HL-60 (cell line): ENCODE measurements at regions not wholly inside any gene's neighbourhood (a gene's known extent, or its start where the extent isn't known, plus 50 kb on each side); places are given as distances from the start of the nearest gene placed in this dataset.

Source experiments
- GABPA ChIP-seq: IDR thresholded peaks from 2 replicates; pipeline ENCODE4 v1.6.1; 2012; ENCODE audit warnings: low read depth
- POLR2AphosphoS5 ChIP-seq: IDR thresholded peaks from 2 replicates; pipeline ENCODE4 v1.6.1; 2012; ENCODE audit warnings: low read depth
- SPI1 ChIP-seq: IDR thresholded peaks from 2 replicates; pipeline ENCODE4 v1.6.1; 2012; ENCODE audit warnings: low read depth, mild to moderate bottlenecking, borderline replicate concordance
- TF ChIP-seq, protein P1 (sequence below): IDR thresholded peaks from one replicate; pipeline ENCODE4 v1.5.1; 2011; ENCODE audit warnings: low read length, control low read depth, inconsistent platforms; ENCODE audit not compliant: insufficient read depth
- TF ChIP-seq, protein P2 (sequence below): IDR thresholded peaks from 2 replicates; pipeline ENCODE4 v1.6.1; 2012; ENCODE audit warnings: low read depth; ENCODE audit not compliant: insufficient replicate concordance

DNA sequence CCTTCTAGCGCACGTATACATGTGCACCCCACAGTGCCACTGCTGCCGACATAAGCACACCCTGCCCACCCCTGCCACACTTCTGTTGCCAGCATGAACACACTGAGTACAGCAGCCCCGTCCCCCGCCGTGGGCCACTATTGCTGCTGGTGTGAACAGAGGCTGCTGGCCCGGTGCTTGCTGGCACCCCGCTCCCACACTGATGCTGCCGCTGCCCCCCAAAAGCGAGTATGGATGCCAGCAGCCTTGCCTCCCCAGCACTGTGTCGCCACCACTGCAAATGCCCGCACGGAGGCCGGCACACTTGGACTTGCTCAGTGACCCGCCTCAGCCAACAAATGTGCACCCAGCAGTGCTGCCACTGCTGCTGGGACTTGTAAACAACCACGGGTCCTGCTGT lies 872.4 kb upstream of the ATXN7L3B start:
- TF ChIP-seq, protein P1, sequence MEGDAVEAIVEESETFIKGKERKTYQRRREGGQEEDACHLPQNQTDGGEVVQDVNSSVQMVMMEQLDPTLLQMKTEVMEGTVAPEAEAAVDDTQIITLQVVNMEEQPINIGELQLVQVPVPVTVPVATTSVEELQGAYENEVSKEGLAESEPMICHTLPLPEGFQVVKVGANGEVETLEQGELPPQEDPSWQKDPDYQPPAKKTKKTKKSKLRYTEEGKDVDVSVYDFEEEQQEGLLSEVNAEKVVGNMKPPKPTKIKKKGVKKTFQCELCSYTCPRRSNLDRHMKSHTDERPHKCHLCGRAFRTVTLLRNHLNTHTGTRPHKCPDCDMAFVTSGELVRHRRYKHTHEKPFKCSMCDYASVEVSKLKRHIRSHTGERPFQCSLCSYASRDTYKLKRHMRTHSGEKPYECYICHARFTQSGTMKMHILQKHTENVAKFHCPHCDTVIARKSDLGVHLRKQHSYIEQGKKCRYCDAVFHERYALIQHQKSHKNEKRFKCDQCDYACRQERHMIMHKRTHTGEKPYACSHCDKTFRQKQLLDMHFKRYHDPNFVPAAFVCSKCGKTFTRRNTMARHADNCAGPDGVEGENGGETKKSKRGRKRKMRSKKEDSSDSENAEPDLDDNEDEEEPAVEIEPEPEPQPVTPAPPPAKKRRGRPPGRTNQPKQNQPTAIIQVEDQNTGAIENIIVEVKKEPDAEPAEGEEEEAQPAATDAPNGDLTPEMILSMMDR = no peak
- TF ChIP-seq GABPA (no peak), POLR2AphosphoS5 (no peak), SPI1 (no peak)
- TF ChIP-seq, protein P2, sequence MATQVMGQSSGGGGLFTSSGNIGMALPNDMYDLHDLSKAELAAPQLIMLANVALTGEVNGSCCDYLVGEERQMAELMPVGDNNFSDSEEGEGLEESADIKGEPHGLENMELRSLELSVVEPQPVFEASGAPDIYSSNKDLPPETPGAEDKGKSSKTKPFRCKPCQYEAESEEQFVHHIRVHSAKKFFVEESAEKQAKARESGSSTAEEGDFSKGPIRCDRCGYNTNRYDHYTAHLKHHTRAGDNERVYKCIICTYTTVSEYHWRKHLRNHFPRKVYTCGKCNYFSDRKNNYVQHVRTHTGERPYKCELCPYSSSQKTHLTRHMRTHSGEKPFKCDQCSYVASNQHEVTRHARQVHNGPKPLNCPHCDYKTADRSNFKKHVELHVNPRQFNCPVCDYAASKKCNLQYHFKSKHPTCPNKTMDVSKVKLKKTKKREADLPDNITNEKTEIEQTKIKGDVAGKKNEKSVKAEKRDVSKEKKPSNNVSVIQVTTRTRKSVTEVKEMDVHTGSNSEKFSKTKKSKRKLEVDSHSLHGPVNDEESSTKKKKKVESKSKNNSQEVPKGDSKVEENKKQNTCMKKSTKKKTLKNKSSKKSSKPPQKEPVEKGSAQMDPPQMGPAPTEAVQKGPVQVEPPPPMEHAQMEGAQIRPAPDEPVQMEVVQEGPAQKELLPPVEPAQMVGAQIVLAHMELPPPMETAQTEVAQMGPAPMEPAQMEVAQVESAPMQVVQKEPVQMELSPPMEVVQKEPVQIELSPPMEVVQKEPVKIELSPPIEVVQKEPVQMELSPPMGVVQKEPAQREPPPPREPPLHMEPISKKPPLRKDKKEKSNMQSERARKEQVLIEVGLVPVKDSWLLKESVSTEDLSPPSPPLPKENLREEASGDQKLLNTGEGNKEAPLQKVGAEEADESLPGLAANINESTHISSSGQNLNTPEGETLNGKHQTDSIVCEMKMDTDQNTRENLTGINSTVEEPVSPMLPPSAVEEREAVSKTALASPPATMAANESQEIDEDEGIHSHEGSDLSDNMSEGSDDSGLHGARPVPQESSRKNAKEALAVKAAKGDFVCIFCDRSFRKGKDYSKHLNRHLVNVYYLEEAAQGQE = no peak
